ENCODE measurements at regions not wholly inside any gene's neighbourhood (a gene's known extent, or its start where the extent isn't known, plus 50 kb on each side); places are given as distances from the start of the nearest gene placed in this dataset.
A peak's percentile ranks its signal among the peaks of the same experiment; 100 is the strongest.

- Histone ChIP-seq H4K20me1 (ENCODE audit: insufficient read depth, low read length) (no peaks in the 10 kb centered on the region), H3K4me1 (ENCODE audit: low read length) (no peaks in the 10 kb centered on the region), H3K9me3 (ENCODE audit: insufficient read depth, low read length) (no peaks in the 10 kb centered on the region), H3K27me3 (ENCODE audit: low read depth, low read length) (no peaks in the 10 kb centered on the region), H2AFZ (ENCODE audit: low read depth, low read length) (no peak overlapping the region), H3K4me3 (ENCODE audit: low read length) (no peak overlapping the region), H3K79me2 (ENCODE audit: low read length) (no peaks in the 10 kb centered on the region), H3K9ac (ENCODE audit: low read length) (no peak overlapping the region), H3K36me3 (replicated peaks; ENCODE audit: low read depth, low read length) (no peaks in the 10 kb centered on the region), H3K27ac (ENCODE audit: low read length) (no peak overlapping the region), H3K4me2 (ENCODE audit: low read length) (no peak overlapping the region)
- TF ChIP-seq CTCF (IDR thresholded peaks at IDR 0.05; ENCODE audit: low read depth, low read length) (no peak), EZH2phosphoT487 (IDR thresholded peaks at IDR 0.05; ENCODE audit: low read depth) (no peak)
These were observed 380.8 kb upstream of the NDN start for GRCh38 chr15:24067733-24068501.

DNA sequence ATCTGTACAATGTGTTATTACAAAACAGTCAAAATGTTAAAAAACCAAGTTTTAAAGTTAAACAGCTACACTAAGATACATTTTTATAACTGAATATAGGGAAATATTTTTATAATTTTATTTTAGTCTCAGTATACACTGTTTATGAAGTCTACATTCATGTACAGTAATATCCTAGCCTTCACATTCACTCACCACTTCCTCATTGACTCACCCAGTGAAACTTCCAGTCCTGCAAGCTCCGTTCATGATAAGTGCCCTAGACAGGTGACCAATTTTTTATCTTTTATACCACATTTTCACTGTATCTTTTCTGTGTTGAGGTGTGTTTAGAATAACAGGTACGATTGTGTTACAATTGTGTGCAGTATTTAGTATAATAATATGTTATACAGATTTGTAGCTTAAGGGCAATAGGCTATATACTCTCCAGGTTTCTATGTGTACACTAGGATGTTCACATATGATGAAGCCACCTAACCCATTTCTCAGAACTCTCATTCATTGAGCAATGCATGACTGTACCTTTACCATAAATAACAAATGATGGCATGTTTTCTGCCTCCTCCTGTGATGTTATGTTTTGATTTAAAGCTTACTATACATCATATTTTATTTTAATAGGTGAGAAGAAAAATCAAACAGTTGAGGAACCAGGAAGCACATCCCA, 388.4 kb upstream of the NDN start:
- H4K20me1 ChIP-seq (ENCODE audit: insufficient read depth, low read length): no peaks in the 10 kb centered on the region
- peaks cover 26% of the 10 kb centered on the region for H3K4me1 ChIP-seq (ENCODE audit: low read length)
- peak overlapping the region; percentile 35 for H3K4me2 ChIP-seq (ENCODE audit: low read length)
- no peak overlapping the region for H2AFZ ChIP-seq (ENCODE audit: low read depth, low read length)
- no peak for TF ChIP-seq CTCF (IDR thresholded peaks at IDR 0.05; ENCODE audit: low read depth, low read length)
- TF ChIP-seq EZH2phosphoT487 (IDR thresholded peaks at IDR 0.05; ENCODE audit: low read depth): no peak
- H3K4me3 ChIP-seq (ENCODE audit: low read length): peak overlapping the region; percentile 29; the same call in 1 of the 2 replicates
- H3K27me3 ChIP-seq (ENCODE audit: low read depth, low read length): no peaks in the 10 kb centered on the region
- H3K9me3 ChIP-seq (ENCODE audit: insufficient read depth, low read length): peaks cover 8% of the 10 kb centered on the region; the same call in 1 of the 2 replicates
- peak overlapping the region; percentile 71 for H3K27ac ChIP-seq (ENCODE audit: low read length)
- no peaks in the 10 kb centered on the region for H3K79me2 ChIP-seq (ENCODE audit: low read length)
- no peaks in the 10 kb centered on the region for H3K36me3 ChIP-seq (replicated peaks; ENCODE audit: low read depth, low read length)
- H3K9ac ChIP-seq (ENCODE audit: low read length): no peak overlapping the region

- H4K20me1 ChIP-seq (ENCODE audit: insufficient read depth, low read length): no peaks in the 10 kb centered on the region
- H3K79me2 ChIP-seq (ENCODE audit: low read length): no peaks in the 10 kb centered on the region
- H3K27ac ChIP-seq (ENCODE audit: low read length): peak overlapping the region; percentile 71
- H2AFZ ChIP-seq (ENCODE audit: low read depth, low read length): no peak overlapping the region
- H3K36me3 ChIP-seq (replicated peaks; ENCODE audit: low read depth, low read length): no peaks in the 10 kb centered on the region
- TF ChIP-seq CTCF (IDR thresholded peaks at IDR 0.05; ENCODE audit: low read depth, low read length): no peak
- no peak for TF ChIP-seq EZH2phosphoT487 (IDR thresholded peaks at IDR 0.05; ENCODE audit: low read depth)
- peaks cover 26% of the 10 kb centered on the region for H3K4me1 ChIP-seq (ENCODE audit: low read length)
- H3K4me2 ChIP-seq (ENCODE audit: low read length): peak overlapping the region; percentile 35
- no peaks in the 10 kb centered on the region for H3K27me3 ChIP-seq (ENCODE audit: low read depth, low read length)
- H3K9ac ChIP-seq (ENCODE audit: low read length): no peak overlapping the region
- H3K4me3 ChIP-seq (ENCODE audit: low read length): 0 out of 2 replicates have a peak overlapping the region, but pooled peaks have one; percentile 29
- H3K9me3 ChIP-seq (ENCODE audit: insufficient read depth, low read length): peaks cover 8% of the 10 kb centered on the region; the same call in 1 of the 2 replicates
These were observed 389.1 kb upstream of the NDN start for GRCh38 chr15:24076090-24076784.
